BJ (cell line): ENCODE measurements at regions not wholly inside any gene's neighbourhood (a gene's known extent, or its start where the extent isn't known, plus 50 kb on each side); places are given as distances from the start of the nearest gene placed in this dataset.

ENCODE experiments used
- CTCF ChIA-PET: fragments of 350-600 bp; formaldehyde crosslinking; extraction: SDS; loops from one replicate; lab custom pipeline; 2021; ENCODE audit warnings: antibody characterized with exemption, inconsistent platforms; lab: Yijun Ruan, JAX
- POLR2A ChIA-PET: fragments of 300-600 bp; sonication (Branson Sonifier 250); formaldehyde crosslinking; extraction: SDS; loops from one replicate; lab custom pipeline; 2021; ENCODE audit warnings: antibody characterized with exemption; lab: Charles Lee
- DNase-seq: peaks from one replicate; pipeline ENCODE4 v3.0.0-alpha.2; 2011; ENCODE audit warnings: low read depth
- H3K27me3 ChIP-seq: 2 replicates; pipeline ENCODE4 v1.6.0; 2011; ENCODE audit warnings: low read length; ENCODE audit not compliant: control insufficient read depth, insufficient read depth
- H3K36me3 ChIP-seq: 2 replicates; pipeline ENCODE4 v1.5.1; 2011; ENCODE audit warnings: low read length; ENCODE audit not compliant: control insufficient read depth, insufficient read depth
- H3K4me3 ChIP-seq: 2 replicates; pipeline ENCODE4 v1.5.1; 2011; ENCODE audit warnings: low read depth, mild to moderate bottlenecking, control low read depth, low read length
- TF ChIP-seq, protein P1 (sequence below): IDR thresholded peaks from 2 replicates; pipeline ENCODE4 v1.5.1; 2011; ENCODE audit warnings: low read depth, mild to moderate bottlenecking, control low read depth, inconsistent platforms, low read length, moderate library complexity; ENCODE audit not compliant: insufficient read depth

DNA sequence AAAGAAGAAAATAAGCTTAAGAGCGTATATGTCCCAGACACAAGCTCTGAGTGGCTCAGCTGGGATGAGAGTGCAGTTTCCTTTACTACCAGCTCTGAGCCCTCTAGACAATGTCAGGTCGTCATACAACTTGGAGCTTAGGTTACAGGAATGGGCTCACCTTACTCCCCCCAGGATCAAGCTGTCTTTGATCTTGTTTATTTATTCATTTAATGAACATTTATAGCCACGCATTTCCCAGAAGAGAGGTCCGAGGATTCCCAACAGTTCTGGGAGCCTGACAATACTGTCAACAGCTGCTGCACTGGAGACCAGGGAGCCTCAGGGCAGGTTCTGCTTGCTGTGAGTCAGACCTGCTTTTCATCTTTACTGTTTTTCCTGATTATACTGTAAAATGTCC lies 378.9 kb downstream of the PLPP3 start:
- CTCF ChIA-PET: interaction anchor here (0.7 kb wide), 1 partner anchor 9 kb away, joined by 4 read pairs; no protein-coding TSS in a partner anchor
- peak; percentile 31 for DNase-seq

DNA sequence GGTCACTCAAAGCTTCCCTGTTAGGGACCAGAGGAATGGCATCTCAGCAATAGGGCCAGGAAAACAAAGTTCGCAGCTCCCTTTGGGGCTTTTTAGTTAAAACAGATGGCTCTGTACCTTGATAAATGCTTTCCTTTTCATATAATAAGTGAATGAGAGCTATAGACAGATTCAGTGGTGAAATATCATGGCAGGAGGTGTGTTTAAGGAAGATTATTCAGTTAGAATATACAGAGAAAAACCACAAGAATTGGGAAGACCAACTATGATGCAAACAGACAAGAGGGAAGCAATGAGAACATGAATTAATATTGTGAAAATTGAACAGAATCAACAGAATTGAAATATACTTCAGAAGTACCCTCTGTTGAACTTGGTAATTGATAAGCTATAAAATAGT lies 379.4 kb downstream of the PLPP3 start:
- H3K4me3 ChIP-seq: no peak overlapping the region
- ChIA-PET CTCF (interaction anchor here (0.7 kb wide), 1 partner anchor 9 kb away, joined by 4 read pairs; no protein-coding TSS in a partner anchor), POLR2A (no interaction called here)
- no peaks in the 10 kb centered on the region for H3K36me3 ChIP-seq
- no peak for DNase-seq
- H3K27me3 ChIP-seq: no peaks in the 10 kb centered on the region
- TF ChIP-seq, protein P1, sequence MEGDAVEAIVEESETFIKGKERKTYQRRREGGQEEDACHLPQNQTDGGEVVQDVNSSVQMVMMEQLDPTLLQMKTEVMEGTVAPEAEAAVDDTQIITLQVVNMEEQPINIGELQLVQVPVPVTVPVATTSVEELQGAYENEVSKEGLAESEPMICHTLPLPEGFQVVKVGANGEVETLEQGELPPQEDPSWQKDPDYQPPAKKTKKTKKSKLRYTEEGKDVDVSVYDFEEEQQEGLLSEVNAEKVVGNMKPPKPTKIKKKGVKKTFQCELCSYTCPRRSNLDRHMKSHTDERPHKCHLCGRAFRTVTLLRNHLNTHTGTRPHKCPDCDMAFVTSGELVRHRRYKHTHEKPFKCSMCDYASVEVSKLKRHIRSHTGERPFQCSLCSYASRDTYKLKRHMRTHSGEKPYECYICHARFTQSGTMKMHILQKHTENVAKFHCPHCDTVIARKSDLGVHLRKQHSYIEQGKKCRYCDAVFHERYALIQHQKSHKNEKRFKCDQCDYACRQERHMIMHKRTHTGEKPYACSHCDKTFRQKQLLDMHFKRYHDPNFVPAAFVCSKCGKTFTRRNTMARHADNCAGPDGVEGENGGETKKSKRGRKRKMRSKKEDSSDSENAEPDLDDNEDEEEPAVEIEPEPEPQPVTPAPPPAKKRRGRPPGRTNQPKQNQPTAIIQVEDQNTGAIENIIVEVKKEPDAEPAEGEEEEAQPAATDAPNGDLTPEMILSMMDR: no peak

More for the DNA sequence above, 378.9 kb downstream of the PLPP3 start:
- Histone ChIP-seq H3K27me3 (no peaks in the 10 kb centered on the region), H3K4me3 (no peak overlapping the region), H3K36me3 (no peaks in the 10 kb centered on the region)
- POLR2A ChIA-PET: no interaction called here
- TF ChIP-seq, protein P1: no peak

DNA sequence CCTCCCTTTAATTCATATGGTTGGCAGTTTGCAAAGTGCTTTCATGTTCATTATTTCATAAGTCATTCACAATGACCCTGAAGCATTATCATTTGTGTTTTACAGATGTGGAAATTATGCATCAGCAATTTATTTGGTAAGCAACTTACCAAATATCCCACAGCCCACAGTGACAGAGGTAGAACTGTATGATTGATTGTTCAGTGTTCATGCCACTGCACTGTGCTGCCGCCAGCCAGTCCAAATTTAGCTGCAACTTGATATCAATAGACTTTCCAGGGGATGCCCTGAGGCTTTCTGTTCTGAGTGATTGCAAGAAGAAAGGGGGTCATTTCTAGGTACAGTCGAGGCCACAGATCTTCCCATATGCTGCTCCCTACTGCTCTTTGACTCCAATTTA lies 380.3 kb downstream of the PLPP3 start:
- Histone ChIP-seq H3K27me3 (no peaks in the 10 kb centered on the region), H3K36me3 (no peaks in the 10 kb centered on the region), H3K4me3 (no peak overlapping the region)
- ChIA-PET POLR2A (no interaction called here), CTCF (no interaction called here)
- DNase-seq: no peak
- TF ChIP-seq, protein P1: no peak

DNA sequence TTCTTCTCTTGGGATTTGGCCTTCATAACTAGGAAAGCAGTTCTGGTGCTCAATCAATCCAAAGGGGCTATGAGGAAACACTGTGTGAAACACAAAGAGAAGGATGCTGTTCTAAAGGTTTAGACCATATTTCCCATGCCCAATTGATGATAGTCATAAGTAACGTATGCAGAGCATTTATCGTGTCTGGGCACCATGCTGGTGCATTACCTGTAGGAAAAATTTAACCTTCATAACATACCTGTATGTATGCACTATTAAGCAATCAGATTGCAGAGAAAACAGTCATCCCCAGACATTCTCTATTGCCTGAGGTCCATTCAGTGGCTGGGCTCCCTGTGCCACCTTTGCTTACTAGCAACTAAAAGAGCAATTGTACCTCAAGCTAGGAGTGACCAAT lies 381.4 kb downstream of the PLPP3 start:
- TF ChIP-seq, protein P1: no peak
- POLR2A ChIA-PET: no interaction called here
- H3K36me3 ChIP-seq: no peaks in the 10 kb centered on the region
- DNase-seq: no peak
- H3K4me3 ChIP-seq: no peak overlapping the region
- CTCF ChIA-PET: no interaction called here
- H3K27me3 ChIP-seq: no peaks in the 10 kb centered on the region

DNA sequence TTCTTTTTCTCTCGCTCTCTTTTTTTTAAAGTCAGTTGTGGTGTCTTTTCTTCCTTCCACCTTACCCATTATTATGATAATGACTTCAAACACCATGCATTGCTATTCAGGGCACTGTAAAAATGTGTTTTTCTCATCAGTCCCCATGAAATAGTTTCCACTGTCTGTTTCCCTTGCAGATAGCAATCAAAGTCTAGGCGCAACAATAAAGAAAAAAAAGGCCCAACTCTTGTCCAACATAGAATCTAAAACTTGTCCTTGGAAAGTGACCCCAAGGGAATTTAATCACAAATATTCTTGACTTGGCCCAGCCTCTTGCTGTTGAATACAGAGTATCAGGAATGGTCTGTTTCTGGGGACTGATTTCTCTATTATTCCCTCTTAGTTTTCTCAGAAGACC lies 382.5 kb downstream of the PLPP3 start:
- POLR2A ChIA-PET: no interaction called here
- Histone ChIP-seq H3K4me3 (no peak overlapping the region), H3K36me3 (no peaks in the 10 kb centered on the region), H3K27me3 (no peaks in the 10 kb centered on the region)
- no peak for DNase-seq
- TF ChIP-seq, protein P1: no peak
- CTCF ChIA-PET: no interaction called here
